ENCODE measurements at regions not wholly inside any gene's neighbourhood (a gene's known extent, or its start where the extent isn't known, plus 50 kb on each side); places are given as distances from the start of the nearest gene placed in this dataset.

DNA sequence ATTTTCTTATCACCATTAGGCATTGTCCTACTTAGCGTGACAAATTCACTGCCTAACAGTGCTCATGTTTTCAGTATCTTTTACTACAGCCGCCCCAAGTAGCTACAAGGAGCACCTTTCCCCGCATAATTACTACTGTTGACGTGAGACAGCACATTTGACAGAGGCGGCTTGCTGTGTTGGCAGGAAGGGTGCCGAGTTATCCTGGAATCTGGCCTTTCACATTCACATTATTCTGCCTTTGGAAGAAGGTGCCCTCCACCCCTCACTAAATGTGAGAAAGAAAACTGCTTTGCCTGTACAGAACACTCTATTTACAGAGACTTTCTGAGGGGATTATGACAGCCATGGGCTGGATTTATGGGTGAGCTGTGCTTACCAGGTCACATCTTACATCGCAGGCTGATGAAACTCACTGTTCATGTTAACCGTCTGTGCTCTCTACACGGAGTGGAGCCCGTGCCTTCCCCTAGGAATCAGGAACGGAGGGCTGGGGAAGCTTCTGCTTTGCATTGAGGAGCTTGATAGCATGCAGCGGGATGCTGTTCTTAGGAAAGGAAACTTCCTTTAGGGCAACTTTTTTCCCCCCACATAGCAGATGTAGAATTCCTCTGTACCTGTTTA lies 148.0 kb upstream of the ZRANB2 start:
- no peak overlapping the region for H3K4me2 ChIP-seq
- CTCF ChIA-PET, result interaction anchor here (0.5 to 1.3 kb wide), 3 partner anchors 33 to 134 kb away, joined by 3 to 5 read pairs (median 3); no protein-coding TSS in a partner anchor
- TF ChIP-seq GATA2 (CRISPR knock-in tag; IDR thresholded peaks at IDR 0.05) (no peak), RAD21 (IDR thresholded peaks at IDR 0.05; ENCODE audit: low read length) (no peak), RFX5 (IDR thresholded peaks at IDR 0.05; ENCODE audit: low read length) (no peak), RXRA (IDR thresholded peaks at IDR 0.05; ENCODE audit: borderline replicate concordance, low read depth) (no peak), USF2 (IDR thresholded peaks at IDR 0.05; ENCODE audit: borderline replicate concordance, low read depth, low read length) (no peak), FOSL2 (IDR thresholded peaks at IDR 0.05; ENCODE audit: borderline replicate concordance, low read depth) (no peak), JUND (IDR thresholded peaks at IDR 0.05) (no peak), FOXJ3 (CRISPR knock-in tag; IDR thresholded peaks at IDR 0.05) (no peak), ZBTB33 (IDR thresholded peaks at IDR 0.05; ENCODE audit: borderline replicate concordance, low read depth) (no peak), NFIC (IDR thresholded peaks at IDR 0.05; ENCODE audit: borderline replicate concordance) (no peak), SIN3A (IDR thresholded peaks at IDR 0.05; ENCODE audit: borderline replicate concordance, low read depth, low read length) (no peak), FOXM1 (IDR thresholded peaks at IDR 0.05; ENCODE audit: low read depth) (no peak), SMC3 (IDR thresholded peaks at IDR 0.05; ENCODE audit: low read depth, low read length) (no peak), PBX3 (IDR thresholded peaks at IDR 0.05) (no peak), MXI1 (IDR thresholded peaks at IDR 0.05; ENCODE audit: low read depth, low read length) (no peak)
- TF ChIP-seq, protein P1, sequence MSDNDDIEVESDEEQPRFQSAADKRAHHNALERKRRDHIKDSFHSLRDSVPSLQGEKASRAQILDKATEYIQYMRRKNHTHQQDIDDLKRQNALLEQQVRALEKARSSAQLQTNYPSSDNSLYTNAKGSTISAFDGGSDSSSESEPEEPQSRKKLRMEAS (IDR thresholded peaks at IDR 0.05; ENCODE audit: low read depth), result no peak
- TF ChIP-seq, protein P2, sequence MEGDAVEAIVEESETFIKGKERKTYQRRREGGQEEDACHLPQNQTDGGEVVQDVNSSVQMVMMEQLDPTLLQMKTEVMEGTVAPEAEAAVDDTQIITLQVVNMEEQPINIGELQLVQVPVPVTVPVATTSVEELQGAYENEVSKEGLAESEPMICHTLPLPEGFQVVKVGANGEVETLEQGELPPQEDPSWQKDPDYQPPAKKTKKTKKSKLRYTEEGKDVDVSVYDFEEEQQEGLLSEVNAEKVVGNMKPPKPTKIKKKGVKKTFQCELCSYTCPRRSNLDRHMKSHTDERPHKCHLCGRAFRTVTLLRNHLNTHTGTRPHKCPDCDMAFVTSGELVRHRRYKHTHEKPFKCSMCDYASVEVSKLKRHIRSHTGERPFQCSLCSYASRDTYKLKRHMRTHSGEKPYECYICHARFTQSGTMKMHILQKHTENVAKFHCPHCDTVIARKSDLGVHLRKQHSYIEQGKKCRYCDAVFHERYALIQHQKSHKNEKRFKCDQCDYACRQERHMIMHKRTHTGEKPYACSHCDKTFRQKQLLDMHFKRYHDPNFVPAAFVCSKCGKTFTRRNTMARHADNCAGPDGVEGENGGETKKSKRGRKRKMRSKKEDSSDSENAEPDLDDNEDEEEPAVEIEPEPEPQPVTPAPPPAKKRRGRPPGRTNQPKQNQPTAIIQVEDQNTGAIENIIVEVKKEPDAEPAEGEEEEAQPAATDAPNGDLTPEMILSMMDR (IDR thresholded peaks at IDR 0.05), result no peak
- TF ChIP-seq, protein P3, sequence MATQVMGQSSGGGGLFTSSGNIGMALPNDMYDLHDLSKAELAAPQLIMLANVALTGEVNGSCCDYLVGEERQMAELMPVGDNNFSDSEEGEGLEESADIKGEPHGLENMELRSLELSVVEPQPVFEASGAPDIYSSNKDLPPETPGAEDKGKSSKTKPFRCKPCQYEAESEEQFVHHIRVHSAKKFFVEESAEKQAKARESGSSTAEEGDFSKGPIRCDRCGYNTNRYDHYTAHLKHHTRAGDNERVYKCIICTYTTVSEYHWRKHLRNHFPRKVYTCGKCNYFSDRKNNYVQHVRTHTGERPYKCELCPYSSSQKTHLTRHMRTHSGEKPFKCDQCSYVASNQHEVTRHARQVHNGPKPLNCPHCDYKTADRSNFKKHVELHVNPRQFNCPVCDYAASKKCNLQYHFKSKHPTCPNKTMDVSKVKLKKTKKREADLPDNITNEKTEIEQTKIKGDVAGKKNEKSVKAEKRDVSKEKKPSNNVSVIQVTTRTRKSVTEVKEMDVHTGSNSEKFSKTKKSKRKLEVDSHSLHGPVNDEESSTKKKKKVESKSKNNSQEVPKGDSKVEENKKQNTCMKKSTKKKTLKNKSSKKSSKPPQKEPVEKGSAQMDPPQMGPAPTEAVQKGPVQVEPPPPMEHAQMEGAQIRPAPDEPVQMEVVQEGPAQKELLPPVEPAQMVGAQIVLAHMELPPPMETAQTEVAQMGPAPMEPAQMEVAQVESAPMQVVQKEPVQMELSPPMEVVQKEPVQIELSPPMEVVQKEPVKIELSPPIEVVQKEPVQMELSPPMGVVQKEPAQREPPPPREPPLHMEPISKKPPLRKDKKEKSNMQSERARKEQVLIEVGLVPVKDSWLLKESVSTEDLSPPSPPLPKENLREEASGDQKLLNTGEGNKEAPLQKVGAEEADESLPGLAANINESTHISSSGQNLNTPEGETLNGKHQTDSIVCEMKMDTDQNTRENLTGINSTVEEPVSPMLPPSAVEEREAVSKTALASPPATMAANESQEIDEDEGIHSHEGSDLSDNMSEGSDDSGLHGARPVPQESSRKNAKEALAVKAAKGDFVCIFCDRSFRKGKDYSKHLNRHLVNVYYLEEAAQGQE (IDR thresholded peaks at IDR 0.05; ENCODE audit: low read depth, low read length), result no peak
- no peaks in the 10 kb centered on the region for H3K4me1 ChIP-seq (ENCODE audit: control insufficient read depth in 1 of 2, insufficient read depth in 2 of 2, low read depth in 1 of 2, low read length in 1 of 2)
- H3K9me3 ChIP-seq, result no peaks in the 10 kb centered on the region
- no peaks in the 10 kb centered on the region for H3K27me3 ChIP-seq (ENCODE audit: insufficient read depth)
- no peaks in the 10 kb centered on the region for H3K9me2 ChIP-seq
- H2AFZ ChIP-seq (ENCODE audit: low read depth), result no peak overlapping the region
- H3K27ac ChIP-seq (ENCODE audit: low read depth in 2 of 2, low read length in 1 of 2), result no peak overlapping the region
- DNase-seq, result no peak
- no peaks in the 10 kb centered on the region for H3K79me2 ChIP-seq (ENCODE audit: insufficient read depth)
- H3K4me3 ChIP-seq (ENCODE audit: low read depth in 2 of 2, low read length in 1 of 2), result no peak overlapping the region
- no peaks in the 10 kb centered on the region for H4K20me1 ChIP-seq (ENCODE audit: insufficient read depth)
- H3K9ac ChIP-seq, result no peak overlapping the region
- H3F3A ChIP-seq (replicated peaks; ENCODE audit: insufficient read depth), result no peaks in the 10 kb centered on the region
- 48% methylated on average over 12 of the region's 12 CpGs for WGBS (ENCODE audit: low lambda C conversion rate)
- POLR2A ChIA-PET, result no interaction called here
- no peaks in the 10 kb centered on the region for H3K36me3 ChIP-seq (replicated peaks in 1 of 2; ENCODE audit: control insufficient read depth in 1 of 2, insufficient read depth in 2 of 2, low read length in 1 of 2)
